ENCODE measurements at regions not wholly inside any gene's neighbourhood (a gene's known extent, or its start where the extent isn't known, plus 50 kb on each side); places are given as distances from the start of the nearest gene placed in this dataset.

DNA sequence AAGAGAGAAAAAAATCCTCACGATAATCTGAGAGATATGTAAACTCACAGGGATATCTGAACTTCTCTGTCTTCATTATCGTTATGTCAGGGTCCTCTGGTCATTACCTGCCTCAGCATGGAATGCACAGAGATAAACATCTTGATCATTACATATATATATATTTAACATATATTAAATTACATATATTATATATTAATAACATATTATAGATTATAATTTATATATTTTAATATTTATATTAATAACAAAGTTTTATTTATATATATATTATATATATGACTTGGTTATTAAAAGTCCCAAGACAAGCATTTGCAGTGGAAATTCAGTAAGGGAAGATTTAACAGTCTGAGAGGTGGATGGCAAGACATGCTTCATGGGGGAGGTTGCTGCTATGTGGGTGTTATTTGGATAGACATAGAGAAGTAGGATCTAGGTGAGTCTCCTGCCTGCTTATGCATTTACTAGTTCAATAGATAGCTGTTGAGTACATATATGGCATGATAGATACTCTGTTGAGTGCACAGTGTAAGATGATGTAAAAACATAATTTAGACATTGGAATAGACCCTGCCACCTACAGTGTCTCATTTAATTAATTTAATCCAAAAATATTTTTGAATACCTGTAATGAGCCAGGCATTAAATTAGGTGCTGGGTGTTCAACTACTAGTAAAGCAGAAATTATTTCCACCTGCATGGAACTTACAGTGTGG, 255.2 kb downstream of the RAD51AP2 start (continued):
- TF ChIP-seq, protein P1, sequence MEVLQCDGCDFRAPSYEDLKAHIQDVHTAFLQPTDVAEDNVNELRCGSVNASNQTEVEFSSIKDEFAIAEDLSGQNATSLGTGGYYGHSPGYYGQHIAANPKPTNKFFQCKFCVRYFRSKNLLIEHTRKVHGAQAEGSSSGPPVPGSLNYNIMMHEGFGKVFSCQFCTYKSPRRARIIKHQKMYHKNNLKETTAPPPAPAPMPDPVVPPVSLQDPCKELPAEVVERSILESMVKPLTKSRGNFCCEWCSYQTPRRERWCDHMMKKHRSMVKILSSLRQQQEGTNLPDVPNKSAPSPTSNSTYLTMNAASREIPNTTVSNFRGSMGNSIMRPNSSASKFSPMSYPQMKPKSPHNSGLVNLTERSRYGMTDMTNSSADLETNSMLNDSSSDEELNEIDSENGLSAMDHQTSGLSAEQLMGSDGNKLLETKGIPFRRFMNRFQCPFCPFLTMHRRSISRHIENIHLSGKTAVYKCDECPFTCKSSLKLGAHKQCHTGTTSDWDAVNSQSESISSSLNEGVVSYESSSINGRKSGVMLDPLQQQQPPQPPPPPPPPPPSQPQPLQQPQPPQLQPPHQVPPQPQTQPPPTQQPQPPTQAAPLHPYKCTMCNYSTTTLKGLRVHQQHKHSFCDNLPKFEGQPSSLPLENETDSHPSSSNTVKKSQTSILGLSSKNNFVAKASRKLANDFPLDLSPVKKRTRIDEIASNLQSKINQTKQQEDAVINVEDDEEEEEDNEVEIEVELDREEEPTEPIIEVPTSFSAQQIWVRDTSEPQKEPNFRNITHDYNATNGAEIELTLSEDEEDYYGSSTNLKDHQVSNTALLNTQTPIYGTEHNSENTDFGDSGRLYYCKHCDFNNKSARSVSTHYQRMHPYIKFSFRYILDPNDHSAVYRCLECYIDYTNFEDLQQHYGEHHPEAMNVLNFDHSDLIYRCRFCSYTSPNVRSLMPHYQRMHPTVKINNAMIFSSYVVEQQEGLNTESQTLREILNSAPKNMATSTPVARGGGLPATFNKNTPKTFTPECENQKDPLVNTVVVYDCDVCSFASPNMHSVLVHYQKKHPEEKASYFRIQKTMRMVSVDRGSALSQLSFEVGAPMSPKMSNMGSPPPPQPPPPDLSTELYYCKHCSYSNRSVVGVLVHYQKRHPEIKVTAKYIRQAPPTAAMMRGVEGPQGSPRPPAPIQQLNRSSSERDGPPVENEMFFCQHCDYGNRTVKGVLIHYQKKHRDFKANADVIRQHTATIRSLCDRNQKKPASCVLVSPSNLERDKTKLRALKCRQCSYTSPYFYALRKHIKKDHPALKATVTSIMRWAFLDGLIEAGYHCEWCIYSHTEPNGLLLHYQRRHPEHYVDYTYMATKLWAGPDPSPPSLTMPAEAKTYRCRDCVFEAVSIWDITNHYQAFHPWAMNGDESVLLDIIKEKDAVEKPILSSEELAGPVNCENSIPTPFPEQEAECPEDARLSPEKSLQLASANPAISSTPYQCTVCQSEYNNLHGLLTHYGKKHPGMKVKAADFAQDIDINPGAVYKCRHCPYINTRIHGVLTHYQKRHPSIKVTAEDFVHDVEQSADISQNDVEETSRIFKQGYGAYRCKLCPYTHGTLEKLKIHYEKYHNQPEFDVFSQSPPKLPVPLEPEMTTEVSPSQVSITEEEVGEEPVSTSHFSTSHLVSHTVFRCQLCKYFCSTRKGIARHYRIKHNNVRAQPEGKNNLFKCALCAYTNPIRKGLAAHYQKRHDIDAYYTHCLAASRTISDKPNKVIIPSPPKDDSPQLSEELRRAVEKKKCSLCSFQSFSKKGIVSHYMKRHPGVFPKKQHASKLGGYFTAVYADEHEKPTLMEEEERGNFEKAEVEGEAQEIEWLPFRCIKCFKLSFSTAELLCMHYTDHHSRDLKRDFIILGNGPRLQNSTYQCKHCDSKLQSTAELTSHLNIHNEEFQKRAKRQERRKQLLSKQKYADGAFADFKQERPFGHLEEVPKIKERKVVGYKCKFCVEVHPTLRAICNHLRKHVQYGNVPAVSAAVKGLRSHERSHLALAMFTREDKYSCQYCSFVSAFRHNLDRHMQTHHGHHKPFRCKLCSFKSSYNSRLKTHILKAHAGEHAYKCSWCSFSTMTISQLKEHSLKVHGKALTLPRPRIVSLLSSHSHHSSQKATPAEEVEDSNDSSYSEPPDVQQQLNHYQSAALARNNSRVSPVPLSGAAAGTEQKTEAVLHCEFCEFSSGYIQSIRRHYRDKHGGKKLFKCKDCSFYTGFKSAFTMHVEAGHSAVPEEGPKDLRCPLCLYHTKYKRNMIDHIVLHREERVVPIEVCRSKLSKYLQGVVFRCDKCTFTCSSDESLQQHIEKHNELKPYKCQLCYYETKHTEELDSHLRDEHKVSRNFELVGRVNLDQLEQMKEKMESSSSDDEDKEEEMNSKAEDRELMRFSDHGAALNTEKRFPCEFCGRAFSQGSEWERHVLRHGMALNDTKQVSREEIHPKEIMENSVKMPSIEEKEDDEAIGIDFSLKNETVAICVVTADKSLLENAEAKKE (CRISPR knock-in tag; IDR thresholded peaks at IDR 0.05), result no peak
- TF ChIP-seq ZNF114 (CRISPR knock-in tag; IDR thresholded peaks at IDR 0.05) (no peak), EZH2 (IDR thresholded peaks at IDR 0.05; ENCODE audit: low read depth, unreplicated experiment) (no peak)
- TF ChIP-seq, protein P2, sequence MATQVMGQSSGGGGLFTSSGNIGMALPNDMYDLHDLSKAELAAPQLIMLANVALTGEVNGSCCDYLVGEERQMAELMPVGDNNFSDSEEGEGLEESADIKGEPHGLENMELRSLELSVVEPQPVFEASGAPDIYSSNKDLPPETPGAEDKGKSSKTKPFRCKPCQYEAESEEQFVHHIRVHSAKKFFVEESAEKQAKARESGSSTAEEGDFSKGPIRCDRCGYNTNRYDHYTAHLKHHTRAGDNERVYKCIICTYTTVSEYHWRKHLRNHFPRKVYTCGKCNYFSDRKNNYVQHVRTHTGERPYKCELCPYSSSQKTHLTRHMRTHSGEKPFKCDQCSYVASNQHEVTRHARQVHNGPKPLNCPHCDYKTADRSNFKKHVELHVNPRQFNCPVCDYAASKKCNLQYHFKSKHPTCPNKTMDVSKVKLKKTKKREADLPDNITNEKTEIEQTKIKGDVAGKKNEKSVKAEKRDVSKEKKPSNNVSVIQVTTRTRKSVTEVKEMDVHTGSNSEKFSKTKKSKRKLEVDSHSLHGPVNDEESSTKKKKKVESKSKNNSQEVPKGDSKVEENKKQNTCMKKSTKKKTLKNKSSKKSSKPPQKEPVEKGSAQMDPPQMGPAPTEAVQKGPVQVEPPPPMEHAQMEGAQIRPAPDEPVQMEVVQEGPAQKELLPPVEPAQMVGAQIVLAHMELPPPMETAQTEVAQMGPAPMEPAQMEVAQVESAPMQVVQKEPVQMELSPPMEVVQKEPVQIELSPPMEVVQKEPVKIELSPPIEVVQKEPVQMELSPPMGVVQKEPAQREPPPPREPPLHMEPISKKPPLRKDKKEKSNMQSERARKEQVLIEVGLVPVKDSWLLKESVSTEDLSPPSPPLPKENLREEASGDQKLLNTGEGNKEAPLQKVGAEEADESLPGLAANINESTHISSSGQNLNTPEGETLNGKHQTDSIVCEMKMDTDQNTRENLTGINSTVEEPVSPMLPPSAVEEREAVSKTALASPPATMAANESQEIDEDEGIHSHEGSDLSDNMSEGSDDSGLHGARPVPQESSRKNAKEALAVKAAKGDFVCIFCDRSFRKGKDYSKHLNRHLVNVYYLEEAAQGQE (IDR thresholded peaks at IDR 0.05; ENCODE audit: unreplicated experiment), result no peak

DNA sequence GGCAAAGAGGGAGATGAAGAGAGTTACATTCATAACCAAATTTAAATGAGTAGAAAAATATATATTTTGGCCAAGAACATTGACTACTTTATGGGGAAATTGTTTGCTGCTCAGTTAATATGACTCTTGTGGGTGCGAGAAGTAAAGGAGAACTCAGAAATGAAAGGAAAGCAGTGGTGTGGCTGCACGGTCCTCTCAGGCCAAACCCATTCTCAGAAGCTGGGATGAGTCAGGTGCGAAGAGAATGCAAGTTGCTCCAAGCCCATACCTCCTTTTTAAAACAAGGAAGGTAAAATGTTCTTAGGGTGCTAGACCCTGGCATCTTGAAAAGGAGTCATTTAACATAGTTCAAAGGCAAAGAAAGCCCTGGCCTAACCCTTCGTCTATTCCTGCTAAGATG, 258.6 kb downstream of the RAD51AP2 start:
- Mint-ChIP-seq H3K9me3 (no peaks in the 10 kb centered on the region), H3K36me3 (ENCODE audit: low read depth) (no peaks in the 10 kb centered on the region), H3K4me3 (no peak overlapping the region), H3K27ac (no peak overlapping the region), H3K4me1 (peaks cover 8% of the 10 kb centered on the region), H3K27me3 (ENCODE audit: insufficient read depth, low read depth, poor library complexity) (peaks cover 2% of the 10 kb centered on the region)
- no peak overlapping the region for H3K4me2 ChIP-seq
- DNase-seq (ENCODE audit: low spot score), result no peak
- H3K4me1 ChIP-seq (ENCODE audit: insufficient read depth), result peaks cover 6% of the 10 kb centered on the region; the same call in 1 of the 2 replicates
- no peaks in the 10 kb centered on the region for H3K36me3 ChIP-seq (ENCODE audit: insufficient read depth)
- no peak overlapping the region for H2AFZ ChIP-seq
- no peaks in the 10 kb centered on the region for H4K20me1 ChIP-seq (replicated peaks; ENCODE audit: insufficient read depth)
- H3F3A ChIP-seq (replicated peaks; ENCODE audit: low read depth), result no peaks in the 10 kb centered on the region
- no peak for ATAC-seq
- H3K4me3 ChIP-seq, result no peak overlapping the region
- H3K27ac ChIP-seq (ENCODE audit: low read depth), result no peak overlapping the region
- no peaks in the 10 kb centered on the region for H3K79me2 ChIP-seq (replicated peaks; ENCODE audit: insufficient read depth)
- H3K27me3 ChIP-seq (ENCODE audit: insufficient read depth), result no peaks in the 10 kb centered on the region
- no peaks in the 10 kb centered on the region for H3K9me2 ChIP-seq (ENCODE audit: insufficient read depth)
- TF ChIP-seq, protein P3, sequence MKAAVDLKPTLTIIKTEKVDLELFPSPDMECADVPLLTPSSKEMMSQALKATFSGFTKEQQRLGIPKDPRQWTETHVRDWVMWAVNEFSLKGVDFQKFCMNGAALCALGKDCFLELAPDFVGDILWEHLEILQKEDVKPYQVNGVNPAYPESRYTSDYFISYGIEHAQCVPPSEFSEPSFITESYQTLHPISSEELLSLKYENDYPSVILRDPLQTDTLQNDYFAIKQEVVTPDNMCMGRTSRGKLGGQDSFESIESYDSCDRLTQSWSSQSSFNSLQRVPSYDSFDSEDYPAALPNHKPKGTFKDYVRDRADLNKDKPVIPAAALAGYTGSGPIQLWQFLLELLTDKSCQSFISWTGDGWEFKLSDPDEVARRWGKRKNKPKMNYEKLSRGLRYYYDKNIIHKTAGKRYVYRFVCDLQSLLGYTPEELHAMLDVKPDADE (IDR thresholded peaks at IDR 0.05), result no peak
- no peak for TF ChIP-seq NANOG (IDR thresholded peaks at IDR 0.05; ENCODE audit: borderline replicate concordance)

Measured in GM23338 (cell line).